Effector memory CD4-positive, alpha-beta T cell (primary cell): ENCODE measurements at regions not wholly inside any gene's neighbourhood (a gene's known extent, or its start where the extent isn't known, plus 50 kb on each side); places are given as distances from the start of the nearest gene placed in this dataset.

ENCODE experiments used
- DNase-seq, 3 donors: peaks; one replicate each; pipeline ENCODE4 v3.0.0-alpha.2; 2020
- H3K27ac ChIP-seq: 2 replicates; pipeline ENCODE4 v1.7.0; 2013; ENCODE audit warnings: mild to moderate bottlenecking, low read length, moderate library complexity; ENCODE audit not compliant: insufficient read depth, poor library complexity, severe bottlenecking
- H3K27me3 ChIP-seq: replicated peaks from 2 replicates; pipeline ENCODE4 v1.7.0; 2013; ENCODE audit warnings: mild to moderate bottlenecking, low read length; ENCODE audit not compliant: insufficient read depth, control insufficient read depth, poor library complexity, severe bottlenecking
- H3K36me3 ChIP-seq: 2 replicates; pipeline ENCODE4 v1.7.0; 2013; ENCODE audit warnings: mild to moderate bottlenecking, low read length, moderate library complexity; ENCODE audit not compliant: control insufficient read depth, insufficient read depth
- H3K4me1 ChIP-seq: 2 replicates; pipeline ENCODE4 v1.7.0; 2013; ENCODE audit warnings: low read length, mild to moderate bottlenecking; ENCODE audit not compliant: control insufficient read depth, insufficient read depth, poor library complexity, severe bottlenecking
- H3K4me3 ChIP-seq: 2 replicates; pipeline ENCODE4 v1.7.0; 2013; ENCODE audit warnings: low read length, low read depth, mild to moderate bottlenecking; ENCODE audit not compliant: insufficient read depth, poor library complexity, severe bottlenecking
- H3K9me3 ChIP-seq: 2 replicates; pipeline ENCODE4 v1.7.0; 2013; ENCODE audit warnings: mild to moderate bottlenecking, low read length, moderate library complexity; ENCODE audit not compliant: control insufficient read depth

- Histone ChIP-seq H3K4me3 (no peak overlapping the region), H3K27me3 (no peaks in the 10 kb centered on the region), H3K36me3 (no peaks in the 10 kb centered on the region), H3K4me1 (no peaks in the 10 kb centered on the region), H3K27ac (no peak overlapping the region), H3K9me3 (no peaks in the 10 kb centered on the region)
- DNase-seq: no peak
Observed at GRCh38 chr6:156487877-156488276, 289.3 kb upstream of the ARID1B start.

GRCh38 chr6:156485150-156485549 lies 292.0 kb upstream of the ARID1B start:
- DNase-seq: no peak
- Histone ChIP-seq H3K9me3 (no peaks in the 10 kb centered on the region), H3K27ac (no peak overlapping the region), H3K36me3 (no peaks in the 10 kb centered on the region), H3K27me3 (no peaks in the 10 kb centered on the region), H3K4me3 (no peak overlapping the region), H3K4me1 (no peaks in the 10 kb centered on the region)

GRCh38 chr6:156474507-156475120 lies 302.6 kb upstream of the ARID1B start:
- H3K27me3 ChIP-seq: no peaks in the 10 kb centered on the region
- DNase-seq: no peak
- H3K4me1 ChIP-seq: no peaks in the 10 kb centered on the region
- H3K4me3 ChIP-seq: no peak overlapping the region
- no peaks in the 10 kb centered on the region for H3K9me3 ChIP-seq
- H3K27ac ChIP-seq: no peak overlapping the region
- no peaks in the 10 kb centered on the region for H3K36me3 ChIP-seq

- DNase-seq: no peak
- Histone ChIP-seq H3K9me3 (no peaks in the 10 kb centered on the region), H3K36me3 (no peaks in the 10 kb centered on the region), H3K4me3 (no peak overlapping the region), H3K4me1 (no peaks in the 10 kb centered on the region), H3K27me3 (no peaks in the 10 kb centered on the region), H3K27ac (no peak overlapping the region)
Observed at GRCh38 chr6:156471000-156471399, 306.2 kb upstream of the ARID1B start.

DNA sequence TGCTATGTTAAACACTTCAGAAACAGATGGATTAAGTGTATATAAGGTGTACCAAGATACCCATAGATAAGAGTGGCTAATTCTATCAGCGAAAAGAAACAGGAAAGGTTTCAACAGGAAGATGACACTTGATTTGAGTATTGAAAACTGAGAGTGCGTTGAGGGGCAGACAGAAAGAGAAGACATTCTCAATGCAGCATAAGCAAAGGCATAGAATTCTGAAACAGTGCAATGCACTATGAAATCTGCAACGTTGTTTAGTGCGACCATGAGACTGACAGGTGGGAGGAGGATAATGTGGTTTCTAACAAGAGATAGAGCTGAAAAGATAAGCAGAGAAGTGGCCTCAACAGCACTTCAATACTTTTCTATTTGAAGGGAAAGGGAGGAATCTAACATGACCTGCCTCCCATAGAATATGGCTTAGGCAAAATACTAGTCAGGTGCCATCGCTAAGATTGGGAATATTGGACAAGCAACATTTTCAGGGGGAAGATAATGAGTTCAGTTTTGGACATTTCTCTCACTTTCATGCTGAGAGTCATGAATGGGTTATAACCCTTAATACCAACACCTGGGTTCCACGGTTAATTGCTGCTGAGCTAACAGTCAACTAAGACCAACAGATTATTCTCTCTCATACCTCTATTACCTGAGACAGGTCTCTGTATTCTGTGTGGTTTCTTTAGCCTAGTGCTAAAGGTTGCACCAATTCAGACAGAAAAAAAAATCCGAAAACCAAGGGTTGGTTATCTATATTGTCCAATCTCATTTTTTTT lies 312.9 kb upstream of the ARID1B start:
- DNase-seq: no peak
- Histone ChIP-seq H3K36me3 (no peaks in the 10 kb centered on the region), H3K27ac (no peak overlapping the region), H3K4me3 (no peak overlapping the region), H3K4me1 (no peaks in the 10 kb centered on the region), H3K27me3 (no peaks in the 10 kb centered on the region), H3K9me3 (no peaks in the 10 kb centered on the region)

- Histone ChIP-seq H3K4me1 (no peaks in the 10 kb centered on the region), H3K36me3 (no peaks in the 10 kb centered on the region), H3K27me3 (no peaks in the 10 kb centered on the region), H3K27ac (no peak overlapping the region), H3K9me3 (no peaks in the 10 kb centered on the region), H3K4me3 (no peak overlapping the region)
- DNase-seq: no peak
Observed at GRCh38 chr6:156461647-156462046, 315.5 kb upstream of the ARID1B start.

GRCh38 chr6:156457601-156458000 lies 319.6 kb upstream of the ARID1B start:
- H3K36me3 ChIP-seq: no peaks in the 10 kb centered on the region
- no peaks in the 10 kb centered on the region for H3K27me3 ChIP-seq
- H3K4me1 ChIP-seq: no peaks in the 10 kb centered on the region
- no peak for DNase-seq
- H3K9me3 ChIP-seq: no peaks in the 10 kb centered on the region
- H3K4me3 ChIP-seq: no peak overlapping the region
- no peak overlapping the region for H3K27ac ChIP-seq

DNA sequence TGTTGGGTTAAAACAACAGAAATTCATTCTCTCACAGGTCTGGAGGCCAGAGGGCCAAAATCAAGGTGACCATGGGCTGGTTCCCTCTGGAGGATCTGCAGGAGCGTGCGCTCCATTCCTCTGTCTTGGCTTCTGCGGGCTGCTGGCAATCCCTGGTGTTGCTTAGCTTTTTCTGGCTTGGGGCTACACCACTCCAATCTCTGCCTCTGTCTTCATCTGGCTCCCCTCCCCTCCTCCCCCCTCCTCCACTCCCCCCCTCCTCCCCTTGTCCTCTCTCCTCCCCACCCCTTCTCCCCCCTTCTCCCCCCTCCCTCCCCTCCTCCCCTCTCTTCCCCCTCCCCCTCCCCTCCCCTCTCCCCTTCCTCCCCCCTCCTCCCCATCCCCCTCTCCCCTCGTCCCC lies 321.3 kb upstream of the ARID1B start:
- Histone ChIP-seq H3K9me3 (no peaks in the 10 kb centered on the region), H3K36me3 (no peaks in the 10 kb centered on the region), H3K27ac (no peak overlapping the region), H3K27me3 (no peaks in the 10 kb centered on the region), H3K4me3 (no peak overlapping the region), H3K4me1 (no peaks in the 10 kb centered on the region)
- no peak for DNase-seq

DNA sequence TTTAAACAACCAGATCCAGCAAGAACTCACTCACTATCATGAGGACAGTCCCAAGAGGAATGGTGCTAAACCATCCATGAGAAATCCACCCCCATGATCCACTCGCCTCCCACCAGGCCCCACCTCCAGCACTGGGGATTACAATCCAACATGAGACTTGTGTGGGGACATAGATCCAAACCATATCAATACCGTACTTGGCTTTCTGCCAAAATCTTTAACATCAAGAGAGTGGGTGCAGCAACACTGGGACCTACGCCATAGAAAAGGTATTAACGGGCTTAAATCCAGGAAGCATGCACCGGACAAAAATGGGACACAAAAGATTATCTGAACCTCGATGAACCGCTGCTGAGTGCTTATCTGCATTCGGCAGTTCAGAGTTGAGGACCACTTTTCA lies 322.3 kb upstream of the ARID1B start:
- Histone ChIP-seq H3K4me1 (no peaks in the 10 kb centered on the region), H3K36me3 (no peaks in the 10 kb centered on the region), H3K27ac (no peak overlapping the region), H3K9me3 (no peaks in the 10 kb centered on the region), H3K27me3 (no peaks in the 10 kb centered on the region), H3K4me3 (no peak overlapping the region)
- no peak for DNase-seq

DNA sequence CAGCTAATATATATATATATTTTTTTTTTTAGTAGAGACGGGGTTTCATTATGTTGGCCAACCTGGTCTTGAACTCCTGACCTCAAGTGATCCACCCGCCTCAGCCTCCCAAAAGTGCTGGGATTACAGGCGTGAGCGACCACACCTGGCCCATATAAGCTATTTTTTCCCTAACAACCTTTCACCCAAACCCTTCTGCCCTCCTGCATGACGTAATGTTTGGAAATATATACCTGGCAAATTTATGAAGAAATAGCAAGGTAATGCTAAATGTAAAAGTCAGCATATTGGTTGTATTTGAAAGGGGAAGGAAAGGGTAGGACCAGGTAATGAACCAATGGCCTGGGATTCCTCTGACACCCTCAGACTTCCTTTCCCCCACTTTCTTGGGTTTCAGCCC lies 325.5 kb upstream of the ARID1B start:
- Histone ChIP-seq H3K27ac (no peak overlapping the region), H3K36me3 (no peaks in the 10 kb centered on the region), H3K4me1 (no peaks in the 10 kb centered on the region), H3K4me3 (no peak overlapping the region), H3K27me3 (no peaks in the 10 kb centered on the region), H3K9me3 (no peaks in the 10 kb centered on the region)
- no peak for DNase-seq
